A673 (cell line): ENCODE measurements at regions not wholly inside any gene's neighbourhood (a gene's known extent, or its start where the extent isn't known, plus 50 kb on each side); places are given as distances from the start of the nearest gene placed in this dataset.

Experiments used
- EZH2 ChIP-seq: fragments of 200-600 bp; sonication (generic); IDR thresholded peaks from 2 replicates; pipeline ENCODE4 v1.6.1; 2017; ENCODE audit warnings: borderline replicate concordance, low read depth, mild to moderate bottlenecking, mixed read lengths, antibody characterized with exemption, low read length; ENCODE audit not compliant: poor library complexity, severe bottlenecking
- TF ChIP-seq, protein P1 (sequence below): fragments of 300-800, 200-600 bp; sonication (generic); conservative IDR thresholded peaks from 2 replicates; pipeline ENCODE4 v1.5.1; 2017; ENCODE audit warnings: low read depth, mild to moderate bottlenecking, antibody characterized with exemption, low read length, moderate library complexity, mixed read lengths

DNA sequence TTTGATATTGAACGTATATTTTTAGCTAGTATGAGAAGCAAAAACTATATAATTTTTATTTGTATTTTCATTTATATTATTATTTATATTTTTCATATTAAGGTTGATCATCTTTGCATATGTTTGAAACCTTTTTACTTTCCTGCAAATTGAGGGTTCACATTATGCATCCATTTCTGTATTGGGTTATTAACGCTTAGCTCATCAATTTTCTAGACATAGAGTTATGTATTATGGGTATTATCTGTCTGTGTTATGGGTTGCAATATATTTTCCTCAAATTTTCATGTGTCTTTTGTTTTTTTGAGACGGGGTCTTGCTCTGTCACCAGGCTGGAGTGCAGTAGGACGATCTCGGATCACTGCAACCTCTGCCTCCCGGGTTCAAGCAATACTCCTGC, 2377.0 kb upstream of the WWC1 start:
- TF ChIP-seq, protein P1, sequence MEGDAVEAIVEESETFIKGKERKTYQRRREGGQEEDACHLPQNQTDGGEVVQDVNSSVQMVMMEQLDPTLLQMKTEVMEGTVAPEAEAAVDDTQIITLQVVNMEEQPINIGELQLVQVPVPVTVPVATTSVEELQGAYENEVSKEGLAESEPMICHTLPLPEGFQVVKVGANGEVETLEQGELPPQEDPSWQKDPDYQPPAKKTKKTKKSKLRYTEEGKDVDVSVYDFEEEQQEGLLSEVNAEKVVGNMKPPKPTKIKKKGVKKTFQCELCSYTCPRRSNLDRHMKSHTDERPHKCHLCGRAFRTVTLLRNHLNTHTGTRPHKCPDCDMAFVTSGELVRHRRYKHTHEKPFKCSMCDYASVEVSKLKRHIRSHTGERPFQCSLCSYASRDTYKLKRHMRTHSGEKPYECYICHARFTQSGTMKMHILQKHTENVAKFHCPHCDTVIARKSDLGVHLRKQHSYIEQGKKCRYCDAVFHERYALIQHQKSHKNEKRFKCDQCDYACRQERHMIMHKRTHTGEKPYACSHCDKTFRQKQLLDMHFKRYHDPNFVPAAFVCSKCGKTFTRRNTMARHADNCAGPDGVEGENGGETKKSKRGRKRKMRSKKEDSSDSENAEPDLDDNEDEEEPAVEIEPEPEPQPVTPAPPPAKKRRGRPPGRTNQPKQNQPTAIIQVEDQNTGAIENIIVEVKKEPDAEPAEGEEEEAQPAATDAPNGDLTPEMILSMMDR = no peak
- no peak for TF ChIP-seq EZH2
